DMS 273 treated with DMSO at 0.1 percent for 48 hours (cell line): ENCODE measurements at regions not wholly inside any gene's neighbourhood (a gene's known extent, or its start where the extent isn't known, plus 50 kb on each side); places are given as distances from the start of the nearest gene placed in this dataset.
"Not testable (repeated sequence)": the region's sequence is repeated elsewhere in the genome, so short reads cannot be mapped to it uniquely, and the experiment has no call there.

Source experiments
- DNase-seq: peaks from one replicate; lab custom pipeline; 2025; lab: John Stamatoyannopoulos, UW

GRCh38 chr5:134471858-134472449 is 53.5 kb upstream of the JADE2 start:
- not testable (repeated sequence) for DNase-seq

DNA sequence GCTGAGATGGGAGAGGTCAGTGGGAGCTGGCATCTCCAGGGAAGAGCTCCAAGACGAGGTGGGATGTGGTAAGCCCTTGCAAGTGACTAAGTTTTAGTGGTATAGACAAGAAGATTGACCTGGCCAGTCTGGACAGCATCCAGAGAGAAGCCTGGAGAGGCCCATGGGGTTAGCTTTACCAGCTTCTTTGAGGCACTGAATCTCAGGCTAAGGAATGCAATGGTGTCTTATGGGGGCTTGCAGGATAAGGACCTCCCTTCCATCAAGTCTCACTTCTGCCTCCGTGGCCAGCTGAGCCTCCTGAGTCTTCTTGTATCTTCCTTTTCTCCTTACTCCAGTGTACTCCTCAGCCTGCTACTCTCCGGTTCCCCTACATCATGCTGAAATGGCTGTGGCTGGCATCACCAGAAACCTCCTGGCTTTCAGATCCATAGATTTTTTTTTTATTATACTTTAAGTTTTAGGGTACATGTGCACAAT is 56.5 kb upstream of the JADE2 start:
- no peak for DNase-seq

GRCh38 chr5:134467231-134467630 is 55.5 kb upstream of the CDKN2AIPNL start:
- no peak for DNase-seq

- DNase-seq: peak; percentile 77
Measured at GRCh38 chr5:134466241-134467069, 54.8 kb upstream of the CDKN2AIPNL start.

DNA sequence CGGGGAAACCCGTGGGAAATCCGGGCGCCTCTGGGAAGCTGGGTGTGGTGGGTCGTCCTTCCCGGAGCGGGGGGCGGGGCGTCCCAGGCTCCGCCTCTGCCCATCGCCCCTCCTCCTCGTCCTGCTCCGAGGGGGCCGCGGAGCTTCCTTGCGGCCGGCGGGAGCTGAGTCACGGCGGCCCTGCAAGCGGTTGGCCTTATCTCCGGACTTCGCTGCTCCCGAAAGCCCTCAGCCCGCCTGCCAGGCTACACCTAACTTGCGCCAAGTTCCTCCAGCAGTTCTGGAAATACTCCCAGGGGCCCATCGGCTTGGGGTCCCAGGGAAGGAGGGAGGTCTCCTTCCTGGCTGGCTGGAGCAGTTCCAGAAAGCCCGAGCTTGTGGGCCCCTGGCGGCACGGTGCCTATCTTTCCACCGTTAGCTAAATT is 54.1 kb upstream of the CDKN2AIPNL start:
- DNase-seq: peak; percentile 32

DNA sequence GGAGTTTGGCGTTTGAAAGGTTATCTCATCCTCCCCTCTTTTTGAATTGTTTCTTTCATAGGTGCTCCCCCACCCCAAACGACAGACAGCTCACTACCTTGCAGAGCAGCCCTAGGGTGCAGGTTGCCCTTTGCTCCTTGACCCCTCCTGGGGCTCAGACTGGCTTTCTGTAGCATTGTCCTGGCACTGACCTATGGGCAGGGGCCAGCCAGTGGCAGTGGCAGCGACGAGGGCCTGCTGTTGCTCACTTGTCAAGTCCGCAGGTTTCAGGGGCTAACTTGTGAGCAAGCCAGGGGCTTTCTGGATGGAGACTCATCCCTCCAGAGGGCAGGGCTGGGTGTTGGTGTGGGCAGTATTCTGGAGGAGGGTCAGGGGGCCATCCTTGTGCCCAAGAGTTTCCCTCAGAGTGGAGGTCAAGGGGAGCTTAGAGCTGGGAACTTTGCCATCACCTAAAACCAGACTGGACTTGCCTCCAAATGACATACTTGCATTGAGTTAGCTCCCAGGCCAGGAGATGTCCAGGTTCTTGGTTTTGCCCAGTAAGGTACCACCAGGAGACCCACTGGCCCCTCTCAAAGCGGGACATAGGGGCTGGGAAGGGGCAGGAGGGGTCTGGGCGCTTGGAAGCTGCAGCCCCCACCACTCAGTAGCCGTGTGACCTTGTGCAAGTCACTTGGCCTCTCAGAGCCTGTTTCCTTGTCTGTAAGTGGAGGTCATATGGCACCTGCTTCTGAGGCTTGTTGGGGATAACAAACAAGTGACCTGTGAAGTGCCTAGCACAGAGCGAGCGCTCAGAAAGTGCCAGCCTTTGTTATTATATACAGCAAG is 53.5 kb upstream of the CDKN2AIPNL start:
- no peak for DNase-seq

DNA sequence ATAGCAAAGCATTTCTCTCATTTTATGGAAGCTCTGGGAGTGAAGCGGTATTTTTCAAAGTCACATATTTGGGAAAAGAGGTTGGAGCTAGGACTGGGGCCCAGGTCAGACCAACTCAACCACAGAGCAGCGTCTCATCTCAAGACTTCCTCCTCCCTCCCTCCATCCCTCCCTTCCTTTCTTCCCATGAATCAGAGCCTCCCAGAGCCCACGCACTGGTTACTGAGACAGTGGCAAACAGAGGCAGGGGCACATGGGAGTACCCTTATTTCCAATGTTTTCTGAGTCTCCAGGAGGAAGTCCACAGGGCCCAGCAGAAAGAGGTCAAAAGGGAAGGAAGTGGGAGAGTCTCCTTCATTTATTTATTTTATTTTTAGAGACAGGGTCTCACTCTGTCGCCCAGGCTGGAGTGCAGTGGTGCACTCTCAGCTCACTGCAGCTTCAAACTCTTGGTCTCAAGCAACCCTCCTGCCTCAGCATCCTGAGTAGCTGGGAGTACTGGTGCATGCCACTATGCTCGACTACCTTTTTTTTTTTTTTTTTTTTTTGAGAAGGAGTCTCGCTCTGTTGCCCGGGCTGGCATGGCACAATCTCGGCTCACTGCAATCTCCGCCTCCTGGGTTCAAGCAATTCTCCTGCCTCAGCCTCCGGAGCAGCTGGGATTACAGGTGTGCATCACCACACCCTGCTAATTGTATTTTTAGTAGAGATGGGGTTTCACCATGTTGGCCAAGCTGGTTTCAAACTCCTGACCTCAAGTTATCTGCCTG is 52.5 kb upstream of the CDKN2AIPNL start:
- no peak for DNase-seq

DNA sequence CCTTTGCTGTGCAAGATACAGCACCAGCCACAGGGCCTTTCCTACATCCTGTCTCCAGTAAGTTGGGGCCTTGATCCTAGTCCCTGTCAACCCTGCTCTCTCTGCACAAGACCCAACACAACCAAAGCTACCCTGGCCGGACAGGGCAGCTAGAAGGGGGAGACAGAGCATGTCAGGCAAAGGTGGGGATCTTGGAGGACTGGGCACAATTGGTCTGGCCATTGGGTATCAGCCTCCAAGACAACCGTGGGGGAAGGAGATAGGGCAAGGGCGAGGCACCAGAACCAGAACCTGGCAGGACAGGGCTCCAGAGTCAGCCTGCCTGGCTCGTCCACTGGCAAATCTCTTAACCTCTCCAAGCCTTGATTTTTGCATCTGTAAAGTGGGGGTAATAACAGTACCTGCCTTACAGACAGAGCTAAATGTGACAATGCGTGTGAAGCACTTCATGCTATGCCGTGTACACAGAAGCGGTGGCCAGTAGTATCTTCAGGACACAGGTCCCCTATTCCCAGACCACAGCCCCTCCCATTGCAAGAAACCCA is 51.6 kb upstream of the CDKN2AIPNL start:
- no peak for DNase-seq

DNA sequence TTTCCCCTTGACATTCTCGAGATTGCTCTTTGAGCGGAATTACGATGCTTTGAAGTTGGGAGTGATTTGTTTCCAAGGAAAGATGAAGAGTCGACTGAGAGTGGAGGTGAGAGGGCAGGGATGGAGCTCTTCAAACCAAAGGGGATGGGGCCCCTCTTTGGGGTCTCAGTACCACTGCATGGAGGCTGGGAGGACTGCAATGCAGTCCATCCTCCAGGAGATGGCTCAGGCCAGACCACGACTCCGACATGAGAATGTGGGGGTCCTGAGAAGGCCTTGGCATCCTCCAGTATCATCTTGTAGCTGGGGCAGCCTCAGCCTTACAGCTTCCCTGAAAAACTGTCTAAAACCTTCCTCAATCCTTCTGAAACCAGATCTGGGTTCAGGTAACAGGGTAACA is 51.1 kb upstream of the CDKN2AIPNL start:
- no peak for DNase-seq

- DNase-seq: no peak
Measured at GRCh38 chr5:134462047-134462575, 50.4 kb upstream of the CDKN2AIPNL start.
